HG03196 (cell line): ENCODE measurements at regions not wholly inside any gene's neighbourhood (a gene's known extent, or its start where the extent isn't known, plus 50 kb on each side); places are given as distances from the start of the nearest gene placed in this dataset.

ENCODE experiments used
- ATAC-seq: cut with Tn5 transposase; IDR thresholded peaks from one replicate; pipeline ENCODE4 v1.9.1; 2021; ENCODE audit not compliant: unreplicated experiment

GRCh38 chr9:108386032-108386431 lies 469.8 kb downstream of the ACTL7B start:
- no peak for ATAC-seq

- ATAC-seq, result no peak
Observed at GRCh38 chr9:108383796-108384195, 472.0 kb downstream of the ACTL7B start.

GRCh38 chr9:108382310-108382709 lies 473.5 kb downstream of the ACTL7B start:
- no peak for ATAC-seq

- ATAC-seq, result no peak
Observed at GRCh38 chr9:108377881-108378280, 477.9 kb downstream of the ACTL7B start.

- ATAC-seq, result no peak
Observed at GRCh38 chr9:108377382-108377781, 478.4 kb downstream of the ACTL7B start.

- ATAC-seq, result no peak
Observed at GRCh38 chr9:108376140-108376539, 479.6 kb downstream of the ACTL7B start.

- ATAC-seq, result no peak
Observed at GRCh38 chr9:108374626-108375025, 481.2 kb downstream of the ACTL7B start.

GRCh38 chr9:108367188-108367587 lies 488.6 kb downstream of the ACTL7B start:
- no peak for ATAC-seq

GRCh38 chr9:108363311-108363710 lies 492.5 kb downstream of the ACTL7B start:
- no peak for ATAC-seq

GRCh38 chr9:108360304-108360703 lies 495.5 kb downstream of the ACTL7B start:
- no peak for ATAC-seq

- no peak for ATAC-seq
Observed at GRCh38 chr9:108356806-108357205, 499.0 kb downstream of the ACTL7B start.

- ATAC-seq, result no peak
Observed at GRCh38 chr9:108351571-108351970, 504.2 kb downstream of the ACTL7B start.

- ATAC-seq, result no peak
Observed at GRCh38 chr9:108347463-108348188, 508.2 kb downstream of the ACTL7B start.

GRCh38 chr9:108345826-108346225 lies 510.0 kb downstream of the ACTL7B start:
- no peak for ATAC-seq

GRCh38 chr9:108339251-108339650 lies 516.5 kb downstream of the ACTL7B start:
- ATAC-seq, result no peak

- no peak for ATAC-seq
Observed at GRCh38 chr9:108336575-108336974, 519.2 kb downstream of the ACTL7B start.

- ATAC-seq, result no peak
Observed at GRCh38 chr9:108333530-108333983, 522.2 kb downstream of the ACTL7B start.

GRCh38 chr9:108331596-108331995 lies 524.2 kb downstream of the ACTL7B start:
- ATAC-seq, result no peak

GRCh38 chr9:108325406-108325805 lies 530.4 kb downstream of the ACTL7B start:
- no peak for ATAC-seq

- ATAC-seq, result no peak
Observed at GRCh38 chr9:108323615-108324014, 532.2 kb downstream of the ACTL7B start.

GRCh38 chr9:108322326-108323098 lies 533.3 kb downstream of the ACTL7B start:
- no peak for ATAC-seq

- no peak for ATAC-seq
Observed at GRCh38 chr9:108316630-108317029, 539.2 kb downstream of the ACTL7B start.
